Liver (tissue), 8 donors: ENCODE measurements at regions not wholly inside any gene's neighbourhood (a gene's known extent, or its start where the extent isn't known, plus 50 kb on each side); places are given as distances from the start of the nearest gene placed in this dataset.

Experiments used
- DNase-seq: peaks from one replicate; pipeline ENCODE4 v3.0.0-alpha.2; 2017; ENCODE audit warnings: low spot score
- H3K27ac ChIP-seq, 2 donors: one replicate each; pipeline ENCODE4 v1.7.0; 2013; ENCODE audit warnings: inconsistent platforms in 2 of 2, low read length in 2 of 2, control low read depth in 1 of 2, low read depth in 1 of 2, mild to moderate bottlenecking in 1 of 2
- H3K27me3 ChIP-seq, 4 donors: one replicate each; pipeline versions ENCODE4 v1.6.1 to v1.7.0; 2013; ENCODE audit warnings: low read length in 3 of 4, inconsistent platforms in 1 of 4, mild to moderate bottlenecking in 1 of 4, moderate library complexity in 1 of 4; ENCODE audit not compliant: control insufficient read depth in 4 of 4, insufficient read depth in 4 of 4
- H3K36me3 ChIP-seq, 4 donors: one replicate each; pipeline versions ENCODE4 v1.6.1 to v1.7.0; 2013; ENCODE audit warnings: low read length in 3 of 4, mild to moderate bottlenecking in 3 of 4, low read depth in 1 of 4, moderate library complexity in 1 of 4; ENCODE audit not compliant: control insufficient read depth in 4 of 4, insufficient read depth in 3 of 4
- H3K4me1 ChIP-seq, 4 donors: one replicate each; pipeline versions ENCODE4 v1.6.1 to v1.7.0; 2013; ENCODE audit warnings: low read length in 3 of 4, mild to moderate bottlenecking in 3 of 4, moderate library complexity in 1 of 4; ENCODE audit not compliant: control insufficient read depth in 4 of 4, insufficient read depth in 4 of 4
- H3K4me3 ChIP-seq, 3 donors: one replicate each; pipeline versions ENCODE4 v1.6.1 to v1.7.0; 2013; ENCODE audit warnings: low read length in 3 of 3, control low read depth in 1 of 3, low read depth in 1 of 3, mild to moderate bottlenecking in 1 of 3
- H3K9ac ChIP-seq, 2 donors: one replicate each; pipeline ENCODE4 v1.7.0; 2013; ENCODE audit warnings: low read length in 2 of 2, mild to moderate bottlenecking in 2 of 2, moderate library complexity in 2 of 2, control low read depth in 1 of 2, low read depth in 1 of 2
- H3K9me3 ChIP-seq, 4 donors: one replicate each; pipeline versions ENCODE4 v1.6.1 to v1.7.0; 2013; ENCODE audit warnings: low read length in 3 of 4; ENCODE audit not compliant: control insufficient read depth in 4 of 4
- FOXA1 ChIP-seq: IDR thresholded peaks from 2 replicates; pipeline ENCODE4 v1.6.1; 2016; ENCODE audit warnings: antibody characterized with exemption
- FOXA2 ChIP-seq: IDR thresholded peaks from 2 replicates; pipeline ENCODE4 v1.6.1; 2016; ENCODE audit warnings: antibody characterized with exemption
- GABPA ChIP-seq, 2 donors: IDR thresholded peaks in 1 of 2; conservative IDR thresholded peaks in 1 of 2; 2 replicates each; pipeline ENCODE4 v1.6.1; 2016; ENCODE audit warnings: antibody characterized with exemption in 2 of 2, mild to moderate bottlenecking in 1 of 2, moderate library complexity in 1 of 2
- HNF4A ChIP-seq, 2 donors: conservative IDR thresholded peaks; 2 replicates each; pipeline ENCODE4 v1.6.1; 2016; ENCODE audit warnings: antibody characterized with exemption in 2 of 2, mild to moderate bottlenecking in 2 of 2
- HNF4G ChIP-seq: IDR thresholded peaks from 2 replicates; pipeline ENCODE4 v1.6.1; 2016; ENCODE audit warnings: antibody characterized with exemption
- JUND ChIP-seq, 2 donors: IDR thresholded peaks; 2 replicates each; pipeline ENCODE4 v1.6.1; 2016; ENCODE audit warnings: antibody characterized with exemption in 2 of 2
- NR2F2 ChIP-seq: IDR thresholded peaks from 2 replicates; pipeline ENCODE4 v1.6.1; 2016; ENCODE audit warnings: antibody characterized with exemption
- RAD21 ChIP-seq, 2 donors: IDR thresholded peaks; 2 replicates each; pipeline ENCODE4 v1.6.1; 2016; ENCODE audit warnings: antibody characterized with exemption in 2 of 2, mild to moderate bottlenecking in 2 of 2
- RXRA ChIP-seq, 2 donors: IDR thresholded peaks; 2 replicates each; pipeline ENCODE4 v1.6.1; 2017 to 2018; ENCODE audit warnings: antibody characterized with exemption in 2 of 2, mild to moderate bottlenecking in 1 of 2
- SP1 ChIP-seq: IDR thresholded peaks from 2 replicates; pipeline ENCODE4 v1.6.1; 2018; ENCODE audit warnings: antibody characterized with exemption, mild to moderate bottlenecking
- TAF1 ChIP-seq: conservative IDR thresholded peaks from 2 replicates; pipeline ENCODE4 v1.6.1; 2016; ENCODE audit warnings: antibody characterized with exemption, mild to moderate bottlenecking
- YY1 ChIP-seq: IDR thresholded peaks from 2 replicates; pipeline ENCODE4 v1.6.1; 2016; ENCODE audit warnings: antibody characterized with exemption, mild to moderate bottlenecking
- WGBS: extraction: QIAGEN DNeasy Blood & Tissue Kit; methylation state at CpG from one replicate; pipeline ENCODE4 v1.1.7; 2013; 5-methylcytosine and 5-hydroxymethylcytosine counted together
- TF ChIP-seq, protein P1 (sequence below): IDR thresholded peaks from 2 replicates; pipeline ENCODE4 v1.6.1; 2016; ENCODE audit warnings: antibody characterized with exemption
- TF ChIP-seq, protein P2 (sequence below): IDR thresholded peaks from 2 replicates; pipeline ENCODE4 v1.6.1; 2016; ENCODE audit warnings: antibody characterized with exemption, mild to moderate bottlenecking
- TF ChIP-seq, protein P3 (sequence below): IDR thresholded peaks from 2 replicates; pipeline ENCODE4 v1.6.1; 2016; ENCODE audit warnings: antibody characterized with exemption
- TF ChIP-seq, protein P4 (sequence below): IDR thresholded peaks from 2 replicates; pipeline ENCODE4 v1.6.1; 2016; ENCODE audit warnings: antibody characterized with exemption
- TF ChIP-seq, protein P5 (sequence below): fragments of 150-350 bp; IDR thresholded peaks from 2 replicates; pipeline ENCODE4 v1.5.1; 2017; ENCODE audit warnings: improper control_type of control experiment, low read depth, low read length; ENCODE audit not compliant: missing input control
- donor health status: healthy.
- donor health status: healthy.
- donor health status: healthy.
- donor health status: healthy.
- donor health status: healthy.

DNA sequence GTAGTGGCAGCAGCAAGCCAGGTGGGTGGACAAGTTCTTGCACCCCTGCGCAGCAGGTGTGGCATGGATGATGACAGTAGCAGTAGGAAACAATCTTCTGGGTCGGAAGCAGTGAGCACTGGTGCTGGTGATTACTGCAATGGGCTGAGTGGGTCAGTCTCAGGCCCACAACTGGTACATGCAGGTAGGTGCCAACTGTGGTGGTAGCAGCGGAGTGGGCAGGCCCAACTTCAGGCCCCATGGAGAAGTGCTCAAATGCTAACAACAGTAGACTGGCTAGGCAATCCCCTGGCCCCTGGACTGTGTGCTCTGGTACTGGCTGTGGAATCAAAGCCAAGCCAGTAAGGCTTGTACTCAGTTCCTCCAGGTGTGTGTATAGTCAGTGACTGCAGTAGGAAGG lies 413.7 kb downstream of the PDGFC start:
- WGBS: 88% methylated on average over 3 of the region's 3 CpGs

DNA sequence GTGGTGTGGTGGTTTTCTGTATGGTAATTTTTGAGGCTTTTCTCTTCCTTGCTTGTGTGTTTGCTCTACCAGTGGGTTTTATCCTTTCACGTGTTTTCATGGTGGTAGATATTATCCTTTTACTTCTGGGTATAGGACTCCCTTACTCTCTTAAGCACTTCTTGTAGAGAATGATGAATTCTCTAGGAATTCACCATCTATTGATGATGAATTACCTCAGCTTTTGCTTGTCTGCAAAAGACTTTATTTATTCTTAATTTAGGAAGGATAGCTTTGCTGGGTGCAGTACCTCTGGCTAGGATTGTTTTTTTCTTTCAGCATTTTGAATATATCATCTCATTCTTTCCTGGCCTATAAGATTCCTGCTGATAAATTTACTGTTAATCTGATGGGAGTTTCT lies 415.3 kb downstream of the PDGFC start:
- H3K4me3 ChIP-seq: no peak overlapping the region
- no peak overlapping the region for H3K27ac ChIP-seq
- no peak for DNase-seq
- H3K9me3 ChIP-seq: no peaks in the 10 kb centered on the region
- H3K36me3 ChIP-seq: no peaks in the 10 kb centered on the region
- no peak for TF ChIP-seq HNF4A (conservative IDR thresholded peaks at IDR 0.05)
- TF ChIP-seq SP1: no peak
- TF ChIP-seq FOXA1: no peak
- TF ChIP-seq, protein P1, sequence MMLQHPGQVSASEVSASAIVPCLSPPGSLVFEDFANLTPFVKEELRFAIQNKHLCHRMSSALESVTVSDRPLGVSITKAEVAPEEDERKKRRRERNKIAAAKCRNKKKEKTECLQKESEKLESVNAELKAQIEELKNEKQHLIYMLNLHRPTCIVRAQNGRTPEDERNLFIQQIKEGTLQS: no peak
- TF ChIP-seq YY1: no peak
- no peak for TF ChIP-seq NR2F2
- no peak for TF ChIP-seq JUND (IDR thresholded peaks at IDR 0.05)
- TF ChIP-seq TAF1: no peak
- TF ChIP-seq, protein P2, sequence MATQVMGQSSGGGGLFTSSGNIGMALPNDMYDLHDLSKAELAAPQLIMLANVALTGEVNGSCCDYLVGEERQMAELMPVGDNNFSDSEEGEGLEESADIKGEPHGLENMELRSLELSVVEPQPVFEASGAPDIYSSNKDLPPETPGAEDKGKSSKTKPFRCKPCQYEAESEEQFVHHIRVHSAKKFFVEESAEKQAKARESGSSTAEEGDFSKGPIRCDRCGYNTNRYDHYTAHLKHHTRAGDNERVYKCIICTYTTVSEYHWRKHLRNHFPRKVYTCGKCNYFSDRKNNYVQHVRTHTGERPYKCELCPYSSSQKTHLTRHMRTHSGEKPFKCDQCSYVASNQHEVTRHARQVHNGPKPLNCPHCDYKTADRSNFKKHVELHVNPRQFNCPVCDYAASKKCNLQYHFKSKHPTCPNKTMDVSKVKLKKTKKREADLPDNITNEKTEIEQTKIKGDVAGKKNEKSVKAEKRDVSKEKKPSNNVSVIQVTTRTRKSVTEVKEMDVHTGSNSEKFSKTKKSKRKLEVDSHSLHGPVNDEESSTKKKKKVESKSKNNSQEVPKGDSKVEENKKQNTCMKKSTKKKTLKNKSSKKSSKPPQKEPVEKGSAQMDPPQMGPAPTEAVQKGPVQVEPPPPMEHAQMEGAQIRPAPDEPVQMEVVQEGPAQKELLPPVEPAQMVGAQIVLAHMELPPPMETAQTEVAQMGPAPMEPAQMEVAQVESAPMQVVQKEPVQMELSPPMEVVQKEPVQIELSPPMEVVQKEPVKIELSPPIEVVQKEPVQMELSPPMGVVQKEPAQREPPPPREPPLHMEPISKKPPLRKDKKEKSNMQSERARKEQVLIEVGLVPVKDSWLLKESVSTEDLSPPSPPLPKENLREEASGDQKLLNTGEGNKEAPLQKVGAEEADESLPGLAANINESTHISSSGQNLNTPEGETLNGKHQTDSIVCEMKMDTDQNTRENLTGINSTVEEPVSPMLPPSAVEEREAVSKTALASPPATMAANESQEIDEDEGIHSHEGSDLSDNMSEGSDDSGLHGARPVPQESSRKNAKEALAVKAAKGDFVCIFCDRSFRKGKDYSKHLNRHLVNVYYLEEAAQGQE: no peak
- no peak overlapping the region for H3K9ac ChIP-seq
- 83% methylated on average over 1 of the region's 1 CpG for WGBS
- H3K27me3 ChIP-seq: peaks cover 0 to 3% (median 0%) of the 10 kb centered on the region in 4 donors
- H3K4me1 ChIP-seq: no peaks in the 10 kb centered on the region

More for the DNA sequence above, 413.7 kb downstream of the PDGFC start:
- Histone ChIP-seq H3K4me1 (no peaks in the 10 kb centered on the region), H3K4me3 (no peak overlapping the region), H3K36me3 (no peaks in the 10 kb centered on the region), H3K9ac (no peak overlapping the region), H3K27ac (no peak overlapping the region), H3K27me3 (peaks cover 0 to 3% (median 0%) of the 10 kb centered on the region in 4 donors), H3K9me3 (no peaks in the 10 kb centered on the region)
- DNase-seq: no peak
- TF ChIP-seq NR2F2: no peak
- TF ChIP-seq, protein P3, sequence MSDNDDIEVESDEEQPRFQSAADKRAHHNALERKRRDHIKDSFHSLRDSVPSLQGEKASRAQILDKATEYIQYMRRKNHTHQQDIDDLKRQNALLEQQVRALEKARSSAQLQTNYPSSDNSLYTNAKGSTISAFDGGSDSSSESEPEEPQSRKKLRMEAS: no peak
- TF ChIP-seq, protein P2: no peak
- no peak for TF ChIP-seq FOXA2
- TF ChIP-seq RXRA (IDR thresholded peaks at IDR 0.05): no peak
- TF ChIP-seq GABPA (IDR thresholded peaks at IDR 0.05 in 1 of 2, conservative IDR thresholded peaks at IDR 0.05 in 1 of 2): no peak
- TF ChIP-seq HNF4A (conservative IDR thresholded peaks at IDR 0.05): no peak
- TF ChIP-seq JUND (IDR thresholded peaks at IDR 0.05): no peak
- TF ChIP-seq SP1: no peak
- TF ChIP-seq, protein P4, sequence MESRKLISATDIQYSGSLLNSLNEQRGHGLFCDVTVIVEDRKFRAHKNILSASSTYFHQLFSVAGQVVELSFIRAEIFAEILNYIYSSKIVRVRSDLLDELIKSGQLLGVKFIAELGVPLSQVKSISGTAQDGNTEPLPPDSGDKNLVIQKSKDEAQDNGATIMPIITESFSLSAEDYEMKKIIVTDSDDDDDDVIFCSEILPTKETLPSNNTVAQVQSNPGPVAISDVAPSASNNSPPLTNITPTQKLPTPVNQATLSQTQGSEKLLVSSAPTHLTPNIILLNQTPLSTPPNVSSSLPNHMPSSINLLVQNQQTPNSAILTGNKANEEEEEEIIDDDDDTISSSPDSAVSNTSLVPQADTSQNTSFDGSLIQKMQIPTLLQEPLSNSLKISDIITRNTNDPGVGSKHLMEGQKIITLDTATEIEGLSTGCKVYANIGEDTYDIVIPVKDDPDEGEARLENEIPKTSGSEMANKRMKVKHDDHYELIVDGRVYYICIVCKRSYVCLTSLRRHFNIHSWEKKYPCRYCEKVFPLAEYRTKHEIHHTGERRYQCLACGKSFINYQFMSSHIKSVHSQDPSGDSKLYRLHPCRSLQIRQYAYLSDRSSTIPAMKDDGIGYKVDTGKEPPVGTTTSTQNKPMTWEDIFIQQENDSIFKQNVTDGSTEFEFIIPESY: no peak
- no peak for TF ChIP-seq TAF1
- no peak for TF ChIP-seq HNF4G
- TF ChIP-seq, protein P5, sequence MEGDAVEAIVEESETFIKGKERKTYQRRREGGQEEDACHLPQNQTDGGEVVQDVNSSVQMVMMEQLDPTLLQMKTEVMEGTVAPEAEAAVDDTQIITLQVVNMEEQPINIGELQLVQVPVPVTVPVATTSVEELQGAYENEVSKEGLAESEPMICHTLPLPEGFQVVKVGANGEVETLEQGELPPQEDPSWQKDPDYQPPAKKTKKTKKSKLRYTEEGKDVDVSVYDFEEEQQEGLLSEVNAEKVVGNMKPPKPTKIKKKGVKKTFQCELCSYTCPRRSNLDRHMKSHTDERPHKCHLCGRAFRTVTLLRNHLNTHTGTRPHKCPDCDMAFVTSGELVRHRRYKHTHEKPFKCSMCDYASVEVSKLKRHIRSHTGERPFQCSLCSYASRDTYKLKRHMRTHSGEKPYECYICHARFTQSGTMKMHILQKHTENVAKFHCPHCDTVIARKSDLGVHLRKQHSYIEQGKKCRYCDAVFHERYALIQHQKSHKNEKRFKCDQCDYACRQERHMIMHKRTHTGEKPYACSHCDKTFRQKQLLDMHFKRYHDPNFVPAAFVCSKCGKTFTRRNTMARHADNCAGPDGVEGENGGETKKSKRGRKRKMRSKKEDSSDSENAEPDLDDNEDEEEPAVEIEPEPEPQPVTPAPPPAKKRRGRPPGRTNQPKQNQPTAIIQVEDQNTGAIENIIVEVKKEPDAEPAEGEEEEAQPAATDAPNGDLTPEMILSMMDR: no peak
- TF ChIP-seq RAD21 (IDR thresholded peaks at IDR 0.05): no peak
